HUES6 (cell line): ENCODE measurements at regions not wholly inside any gene's neighbourhood (a gene's known extent, or its start where the extent isn't known, plus 50 kb on each side); places are given as distances from the start of the nearest gene placed in this dataset.

ENCODE experiments used
- H3K27ac ChIP-seq: 2 replicates; pipeline ENCODE4 v1.7.0; 2013; ENCODE audit warnings: low read depth, mild to moderate bottlenecking, low read length, inconsistent platforms
- H3K27me3 ChIP-seq: 2 replicates; pipeline ENCODE4 v1.6.1; 2013; ENCODE audit warnings: low read length; ENCODE audit not compliant: control insufficient read depth, insufficient read depth
- H3K36me3 ChIP-seq: 2 replicates; pipeline ENCODE4 v1.6.1; 2013; ENCODE audit warnings: low read length; ENCODE audit not compliant: control insufficient read depth, insufficient read depth
- H3K4me1 ChIP-seq: 2 replicates; pipeline ENCODE4 v1.6.1; 2013; ENCODE audit warnings: low read length; ENCODE audit not compliant: control insufficient read depth, insufficient read depth
- H3K4me3 ChIP-seq: 2 replicates; pipeline ENCODE4 v1.5.1; 2013; ENCODE audit warnings: low read depth, low read length
- H3K9ac ChIP-seq: one replicate; pipeline ENCODE4 v1.6.1; 2013; ENCODE audit warnings: mild to moderate bottlenecking, low read length
- H3K9me3 ChIP-seq: 2 replicates; pipeline ENCODE4 v1.6.1; 2013; ENCODE audit warnings: low read depth, low read length; ENCODE audit not compliant: control insufficient read depth, insufficient read depth

- Histone ChIP-seq H3K9ac (no peak overlapping the region), H3K4me3 (no peak overlapping the region), H3K27ac (no peak overlapping the region), H3K4me1 (peaks cover 21% of the 10 kb centered on the region; the same call in 1 of the 2 replicates), H3K27me3 (no peaks in the 10 kb centered on the region), H3K9me3 (no peaks in the 10 kb centered on the region), H3K36me3 (no peaks in the 10 kb centered on the region)
These were observed 808.5 kb downstream of the UQCRFS1 start for GRCh38 chr19:28404472-28404871.

- Histone ChIP-seq H3K4me3 (no peak overlapping the region), H3K9ac (no peak overlapping the region), H3K9me3 (no peaks in the 10 kb centered on the region), H3K27ac (no peak overlapping the region), H3K36me3 (no peaks in the 10 kb centered on the region), H3K27me3 (no peaks in the 10 kb centered on the region), H3K4me1 (peaks cover 21% of the 10 kb centered on the region; the same call in 1 of the 2 replicates)
These were observed 809.3 kb downstream of the UQCRFS1 start for GRCh38 chr19:28403690-28404089.

GRCh38 chr19:28402701-28403290 is 810.2 kb downstream of the UQCRFS1 start:
- Histone ChIP-seq H3K27me3 (no peaks in the 10 kb centered on the region), H3K9me3 (no peaks in the 10 kb centered on the region), H3K27ac (no peak overlapping the region), H3K4me3 (no peak overlapping the region), H3K9ac (no peak overlapping the region), H3K36me3 (no peaks in the 10 kb centered on the region), H3K4me1 (peaks cover 21% of the 10 kb centered on the region; the same call in 1 of the 2 replicates)

- H3K27me3 ChIP-seq = no peaks in the 10 kb centered on the region
- peaks cover 21% of the 10 kb centered on the region; the same call in 1 of the 2 replicates for H3K4me1 ChIP-seq
- H3K4me3 ChIP-seq = no peak overlapping the region
- H3K9ac ChIP-seq = no peak overlapping the region
- no peak overlapping the region for H3K27ac ChIP-seq
- no peaks in the 10 kb centered on the region for H3K36me3 ChIP-seq
- no peaks in the 10 kb centered on the region for H3K9me3 ChIP-seq
These were observed 811.1 kb downstream of the UQCRFS1 start for GRCh38 chr19:28401739-28402424.

GRCh38 chr19:28400953-28401671 is 811.8 kb downstream of the UQCRFS1 start:
- Histone ChIP-seq H3K27ac (no peak overlapping the region), H3K4me1 (peaks cover 21% of the 10 kb centered on the region; the same call in 1 of the 2 replicates), H3K9me3 (no peaks in the 10 kb centered on the region), H3K36me3 (no peaks in the 10 kb centered on the region), H3K4me3 (no peak overlapping the region), H3K27me3 (no peaks in the 10 kb centered on the region), H3K9ac (no peak overlapping the region)

- Histone ChIP-seq H3K9me3 (no peaks in the 10 kb centered on the region), H3K27me3 (no peaks in the 10 kb centered on the region), H3K36me3 (no peaks in the 10 kb centered on the region), H3K4me3 (no peak overlapping the region), H3K4me1 (peaks cover 25% of the 10 kb centered on the region), H3K27ac (no peak overlapping the region), H3K9ac (no peak overlapping the region)
These were observed 813.8 kb downstream of the UQCRFS1 start for GRCh38 chr19:28399187-28399586.

- Histone ChIP-seq H3K9ac (no peak overlapping the region), H3K9me3 (no peaks in the 10 kb centered on the region), H3K27me3 (no peaks in the 10 kb centered on the region), H3K27ac (no peak overlapping the region), H3K4me3 (no peak overlapping the region), H3K4me1 (peaks cover 35% of the 10 kb centered on the region), H3K36me3 (no peaks in the 10 kb centered on the region)
These were observed 815.2 kb downstream of the UQCRFS1 start for GRCh38 chr19:28397800-28398199.

- Histone ChIP-seq H3K4me1 (peaks cover 39% of the 10 kb centered on the region), H3K4me3 (no peak overlapping the region), H3K27ac (no peak overlapping the region), H3K27me3 (no peaks in the 10 kb centered on the region), H3K36me3 (no peaks in the 10 kb centered on the region), H3K9ac (no peak overlapping the region), H3K9me3 (no peaks in the 10 kb centered on the region)
These were observed 815.6 kb downstream of the UQCRFS1 start for GRCh38 chr19:28397306-28397705.

GRCh38 chr19:28396287-28396831 is 816.6 kb downstream of the UQCRFS1 start:
- Histone ChIP-seq H3K27me3 (no peaks in the 10 kb centered on the region), H3K9me3 (no peaks in the 10 kb centered on the region), H3K4me1 (peaks cover 36% of the 10 kb centered on the region), H3K36me3 (no peaks in the 10 kb centered on the region), H3K4me3 (no peak overlapping the region), H3K27ac (no peak overlapping the region), H3K9ac (no peak overlapping the region)

- Histone ChIP-seq H3K27ac (peak overlapping the region; percentile 29; the same call in 1 of the 2 replicates), H3K4me1 (peaks cover 26% of the 10 kb centered on the region), H3K36me3 (no peaks in the 10 kb centered on the region), H3K4me3 (no peak overlapping the region), H3K27me3 (no peaks in the 10 kb centered on the region), H3K9me3 (no peaks in the 10 kb centered on the region), H3K9ac (peak overlapping the region; percentile 15)
These were observed 818.2 kb downstream of the UQCRFS1 start for GRCh38 chr19:28394725-28395124.
